Hepatocyte (in vitro differentiated cells): ENCODE measurements at regions not wholly inside any gene's neighbourhood (a gene's known extent, or its start where the extent isn't known, plus 50 kb on each side); places are given as distances from the start of the nearest gene placed in this dataset.

Experiments used
- DNase-seq: peaks from one replicate; pipeline ENCODE4 v3.0.0-alpha.2; 2016; ENCODE audit warnings: low spot score
- H2AFZ ChIP-seq: fragments of 200-600 bp; sonication (generic); 2 replicates; pipeline ENCODE4 v1.6.0; 2016; ENCODE audit warnings: antibody characterized with exemption, mild to moderate bottlenecking
- H3K27ac ChIP-seq: fragments of 200-600 bp; sonication (generic); 2 replicates; pipeline ENCODE4 v1.5.1; 2016; ENCODE audit warnings: mild to moderate bottlenecking
- H3K27me3 ChIP-seq: fragments of 200-600 bp; sonication (generic); 2 replicates; pipeline ENCODE4 v1.6.1; 2016
- H3K36me3 ChIP-seq: fragments of 200-600 bp; sonication (generic); replicated peaks from 2 replicates; pipeline ENCODE4 v1.5.1; 2016; ENCODE audit warnings: low read depth; ENCODE audit not compliant: insufficient read depth
- H3K4me1 ChIP-seq: fragments of 200-600 bp; sonication (generic); 2 replicates; pipeline ENCODE4 v1.5.1; 2016; ENCODE audit warnings: mild to moderate bottlenecking, moderate library complexity; ENCODE audit not compliant: insufficient read depth
- H3K4me2 ChIP-seq: fragments of 200-600 bp; sonication (generic); 2 replicates; pipeline ENCODE4 v1.6.0; 2016
- H3K4me3 ChIP-seq: fragments of 200-600 bp; sonication (generic); 2 replicates; pipeline ENCODE4 v1.5.1; 2016; ENCODE audit warnings: mild to moderate bottlenecking
- H3K79me2 ChIP-seq: fragments of 200-600 bp; sonication (generic); 2 replicates; pipeline ENCODE4 v1.6.0; 2017; ENCODE audit warnings: mild to moderate bottlenecking
- H3K9me2 ChIP-seq: fragments of 200-600 bp; sonication (generic); replicated peaks from 2 replicates; pipeline ENCODE4 v1.6.0; 2017; ENCODE audit warnings: mild to moderate bottlenecking; ENCODE audit not compliant: insufficient read depth
- H3K9me3 ChIP-seq: fragments of 200-600 bp; sonication (generic); 2 replicates; pipeline ENCODE4 v1.5.1; 2016; ENCODE audit warnings: low read depth, mild to moderate bottlenecking
- H4K20me1 ChIP-seq: fragments of 200-600 bp; sonication (generic); 2 replicates; pipeline ENCODE4 v1.6.0; 2016; ENCODE audit warnings: mild to moderate bottlenecking; ENCODE audit not compliant: insufficient read depth, poor library complexity, severe bottlenecking
- CTCF ChIP-seq: fragments of 200-600 bp; sonication (generic); IDR thresholded peaks from 2 replicates; pipeline ENCODE4 v1.5.1; 2016; ENCODE audit warnings: antibody characterized with exemption, mild to moderate bottlenecking; ENCODE audit not compliant: poor library complexity
- EZH2 ChIP-seq: fragments of 200-600 bp; sonication (generic); IDR thresholded peaks from 2 replicates; pipeline ENCODE4 v1.6.1; 2016; ENCODE audit warnings: antibody characterized with exemption, mild to moderate bottlenecking, borderline replicate concordance
- EZH2phosphoT487 ChIP-seq: fragments of 200-600 bp; sonication (generic); IDR thresholded peaks from one replicate; pipeline ENCODE4 v1.6.1; 2018; ENCODE audit warnings: antibody characterized with exemption, mild to moderate bottlenecking, low read depth, moderate library complexity; ENCODE audit not compliant: unreplicated experiment, severe bottlenecking
- WGBS: methylation state at CpG from one replicate; pipeline ENCODE4 v1.1.6; 2016; ENCODE audit warnings: low lambda C conversion rate; ENCODE audit errors: missing lambda C conversion rate; 5-methylcytosine and 5-hydroxymethylcytosine counted together

GRCh38 chr6:167399599-167399998, 74.7 kb downstream of the TTLL2 start:
- H3K4me1 ChIP-seq = peaks cover 23% of the 10 kb centered on the region
- 88% methylated on average over 17 of the region's 17 CpGs for WGBS
- TF ChIP-seq CTCF = no peak
- no peak for TF ChIP-seq EZH2phosphoT487
- no peak for TF ChIP-seq EZH2
- no peak overlapping the region for H3K4me2 ChIP-seq
- no peak for DNase-seq
- no peak overlapping the region for H3K4me3 ChIP-seq
- H3K9me2 ChIP-seq = no peaks in the 10 kb centered on the region
- H2AFZ ChIP-seq = no peak overlapping the region
- H4K20me1 ChIP-seq = no peaks in the 10 kb centered on the region
- H3K79me2 ChIP-seq = no peaks in the 10 kb centered on the region
- H3K27me3 ChIP-seq = no peaks in the 10 kb centered on the region
- no peaks in the 10 kb centered on the region for H3K36me3 ChIP-seq
- no peaks in the 10 kb centered on the region for H3K9me3 ChIP-seq
- no peak overlapping the region for H3K27ac ChIP-seq

DNA sequence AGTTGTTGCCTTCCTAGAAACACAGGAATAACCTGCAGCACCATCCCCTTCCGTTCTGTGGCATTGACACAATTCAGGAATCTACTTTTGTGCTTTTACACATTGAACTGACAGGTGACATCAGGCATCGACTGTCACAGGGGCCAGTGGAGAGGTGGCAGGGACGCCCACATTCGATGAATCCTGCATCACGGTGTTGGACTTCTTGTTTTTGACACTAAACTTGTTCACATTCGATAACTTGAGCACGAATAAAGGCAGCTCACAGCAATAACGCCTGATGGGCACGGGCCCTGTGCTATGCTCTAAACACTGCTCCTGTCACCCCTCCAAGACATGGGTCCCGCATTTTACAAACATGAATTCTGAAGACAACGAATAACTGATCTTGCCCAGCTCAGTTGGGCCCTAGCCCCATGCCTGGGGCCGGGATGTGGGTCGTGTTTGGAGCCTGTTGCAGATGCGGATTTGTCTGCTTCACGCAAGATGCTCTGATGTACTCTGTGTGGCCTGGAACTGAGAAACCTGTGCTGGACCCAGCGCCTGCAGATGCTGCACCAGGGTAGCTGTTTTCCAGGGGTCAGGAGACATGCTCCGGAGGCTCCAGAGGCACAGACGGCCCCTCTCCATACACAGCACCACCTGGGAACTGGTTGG, 75.7 kb downstream of the TTLL2 start:
- H3K4me1 ChIP-seq = peaks cover 23% of the 10 kb centered on the region
- no peaks in the 10 kb centered on the region for H3K36me3 ChIP-seq
- H3K27me3 ChIP-seq = no peaks in the 10 kb centered on the region
- H3K4me3 ChIP-seq = no peak overlapping the region
- no peaks in the 10 kb centered on the region for H3K9me3 ChIP-seq
- no peak for DNase-seq
- WGBS = 94% methylated on average over 18 of the region's 18 CpGs
- peak overlapping the region; percentile 6 for H3K27ac ChIP-seq
- no peak for TF ChIP-seq EZH2phosphoT487
- no peak for TF ChIP-seq EZH2
- TF ChIP-seq CTCF = no peak
- no peaks in the 10 kb centered on the region for H3K79me2 ChIP-seq
- H3K9me2 ChIP-seq = no peaks in the 10 kb centered on the region
- H2AFZ ChIP-seq = no peak overlapping the region
- H4K20me1 ChIP-seq = no peaks in the 10 kb centered on the region
- no peak overlapping the region for H3K4me2 ChIP-seq

GRCh38 chr6:167401525-167402194, 76.8 kb downstream of the TTLL2 start:
- no peak overlapping the region for H3K4me2 ChIP-seq
- no peak for TF ChIP-seq CTCF
- no peak for TF ChIP-seq EZH2phosphoT487
- TF ChIP-seq EZH2 = no peak
- no peak overlapping the region for H2AFZ ChIP-seq
- no peak overlapping the region for H3K4me3 ChIP-seq
- no peaks in the 10 kb centered on the region for H3K79me2 ChIP-seq
- peaks cover 17% of the 10 kb centered on the region for H3K4me1 ChIP-seq
- H4K20me1 ChIP-seq = no peaks in the 10 kb centered on the region
- no peaks in the 10 kb centered on the region for H3K36me3 ChIP-seq
- WGBS = 69% methylated on average over 20 of the region's 20 CpGs
- H3K27ac ChIP-seq = peak overlapping the region; percentile 40
- DNase-seq = peak; percentile 64
- H3K9me3 ChIP-seq = no peaks in the 10 kb centered on the region
- H3K9me2 ChIP-seq = no peaks in the 10 kb centered on the region
- H3K27me3 ChIP-seq = no peaks in the 10 kb centered on the region
